LNCAP (cell line): ENCODE measurements at regions not wholly inside any gene's neighbourhood (a gene's known extent, or its start where the extent isn't known, plus 50 kb on each side); places are given as distances from the start of the nearest gene placed in this dataset.

ENCODE experiments used
- TF ChIP-seq, protein P1 (sequence below): fragments of 450-650 bp; IDR thresholded peaks from 2 replicates; pipeline ENCODE4 v1.5.1; 2017; ENCODE audit warnings: mild to moderate bottlenecking

DNA sequence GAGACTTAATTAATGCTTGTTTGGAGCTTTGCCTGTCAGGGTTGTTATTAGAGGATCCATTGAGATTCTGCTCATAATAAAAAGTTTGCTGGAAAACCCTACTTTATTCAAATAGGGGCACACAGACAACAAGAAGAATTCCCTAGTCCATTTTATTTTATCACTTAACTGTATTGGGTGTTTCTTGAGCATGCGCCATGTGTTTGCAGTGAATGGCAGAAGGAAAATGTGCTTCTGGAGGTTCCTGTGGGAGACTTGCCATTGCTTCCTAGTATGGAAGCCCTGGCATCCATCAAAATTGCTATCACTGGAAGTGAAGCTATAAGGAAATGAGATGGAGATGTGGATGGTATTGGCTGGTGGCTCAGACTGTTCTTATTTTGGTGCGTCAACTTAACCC lies 106.6 kb upstream of the GALNT18 start:
- TF ChIP-seq, protein P1, sequence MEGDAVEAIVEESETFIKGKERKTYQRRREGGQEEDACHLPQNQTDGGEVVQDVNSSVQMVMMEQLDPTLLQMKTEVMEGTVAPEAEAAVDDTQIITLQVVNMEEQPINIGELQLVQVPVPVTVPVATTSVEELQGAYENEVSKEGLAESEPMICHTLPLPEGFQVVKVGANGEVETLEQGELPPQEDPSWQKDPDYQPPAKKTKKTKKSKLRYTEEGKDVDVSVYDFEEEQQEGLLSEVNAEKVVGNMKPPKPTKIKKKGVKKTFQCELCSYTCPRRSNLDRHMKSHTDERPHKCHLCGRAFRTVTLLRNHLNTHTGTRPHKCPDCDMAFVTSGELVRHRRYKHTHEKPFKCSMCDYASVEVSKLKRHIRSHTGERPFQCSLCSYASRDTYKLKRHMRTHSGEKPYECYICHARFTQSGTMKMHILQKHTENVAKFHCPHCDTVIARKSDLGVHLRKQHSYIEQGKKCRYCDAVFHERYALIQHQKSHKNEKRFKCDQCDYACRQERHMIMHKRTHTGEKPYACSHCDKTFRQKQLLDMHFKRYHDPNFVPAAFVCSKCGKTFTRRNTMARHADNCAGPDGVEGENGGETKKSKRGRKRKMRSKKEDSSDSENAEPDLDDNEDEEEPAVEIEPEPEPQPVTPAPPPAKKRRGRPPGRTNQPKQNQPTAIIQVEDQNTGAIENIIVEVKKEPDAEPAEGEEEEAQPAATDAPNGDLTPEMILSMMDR, result no peak

DNA sequence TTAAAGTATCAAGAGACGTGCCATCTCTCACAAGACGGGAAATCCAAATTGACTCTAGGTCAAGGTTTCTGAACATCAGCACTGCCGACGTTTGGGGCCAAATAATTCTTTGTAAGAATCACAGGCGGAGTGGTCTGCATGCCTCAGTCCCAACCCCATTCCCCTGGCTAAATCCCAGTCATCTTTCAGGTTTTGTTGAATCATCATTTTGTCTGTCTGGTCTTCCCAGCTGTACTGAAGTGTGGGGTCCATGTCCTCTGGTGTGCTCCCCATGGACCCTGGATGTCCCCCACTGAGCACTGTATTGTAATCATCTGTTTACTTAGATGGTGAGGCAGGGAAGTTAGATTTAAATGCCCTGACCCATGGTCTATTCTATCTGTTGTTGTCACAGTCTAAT lies 103.6 kb upstream of the GALNT18 start:
- TF ChIP-seq, protein P1, result no peak

GRCh38 chr11:11724994-11725393 lies 103.2 kb upstream of the GALNT18 start:
- TF ChIP-seq, protein P1, result no peak

- TF ChIP-seq, protein P1, result no peak
Observed at GRCh38 chr11:11722861-11723260, 101.1 kb upstream of the GALNT18 start.

DNA sequence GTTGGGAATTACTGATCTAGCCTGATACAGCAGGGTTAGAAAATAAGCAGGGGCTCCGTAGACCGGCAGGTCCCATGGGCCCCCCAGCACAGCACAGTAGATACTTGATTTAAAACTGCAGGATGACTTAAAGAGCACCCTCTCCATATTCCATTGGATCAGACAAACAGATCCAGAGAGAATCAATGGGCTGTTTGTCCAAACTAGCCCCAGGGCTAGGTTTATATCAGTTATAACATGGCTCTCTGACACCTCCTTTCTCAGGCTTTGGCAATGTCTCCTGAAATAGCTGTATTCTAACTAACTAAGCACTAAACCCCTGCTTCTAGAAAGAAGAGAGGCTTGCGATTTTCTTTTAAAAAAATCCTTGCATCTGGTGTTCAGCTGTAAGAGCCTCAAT lies 100.4 kb upstream of the GALNT18 start:
- TF ChIP-seq, protein P1, result no peak

GRCh38 chr11:11718511-11718910 lies 96.7 kb upstream of the GALNT18 start:
- TF ChIP-seq, protein P1, result no peak

DNA sequence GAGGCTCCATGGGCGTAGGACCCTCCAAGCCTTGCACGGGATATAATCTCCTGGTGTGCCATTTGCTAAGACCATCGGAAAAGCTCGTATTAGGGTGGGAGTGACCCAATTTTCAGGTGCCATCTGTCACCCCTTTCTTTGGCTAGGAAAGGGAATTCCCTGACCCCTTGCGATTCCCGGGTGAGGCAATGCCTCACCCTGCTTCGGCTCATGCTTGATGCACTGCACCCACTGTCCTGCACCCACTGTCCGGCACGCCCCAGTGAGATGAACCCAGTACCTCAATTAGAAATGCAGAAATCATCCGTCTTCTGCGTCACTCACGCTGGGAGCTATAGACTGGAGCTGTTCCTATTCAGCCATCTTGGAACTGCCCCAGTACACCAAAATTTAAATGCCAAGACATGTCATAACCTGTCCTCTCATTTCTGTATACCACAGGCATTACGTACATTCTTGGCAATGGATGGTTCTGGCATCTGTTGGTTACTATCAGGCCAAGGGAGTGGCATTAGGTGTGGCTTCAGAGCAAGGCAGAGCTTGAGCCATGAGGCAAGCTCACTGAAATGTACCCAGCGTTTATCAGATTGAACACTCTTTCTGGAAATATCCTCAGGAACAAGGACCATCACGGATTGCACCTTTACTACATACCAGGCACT lies 95.4 kb upstream of the GALNT18 start:
- TF ChIP-seq, protein P1, result no peak

GRCh38 chr11:11710556-11710955 lies 88.8 kb upstream of the GALNT18 start:
- TF ChIP-seq, protein P1, result no peak
